OCI-LY7 (cell line): ENCODE measurements at regions not wholly inside any gene's neighbourhood (a gene's known extent, or its start where the extent isn't known, plus 50 kb on each side); places are given as distances from the start of the nearest gene placed in this dataset.

ENCODE experiments used
- BruUV-seq: library from RNA; stranded (reverse); fragments of 400-500 nt; replicated peaks from 2 replicates; lab custom pipeline; 2021; lab: Mats Ljungman, UMichigan
- CTCF ChIA-PET: fragments of 300-600 bp; sonication (Branson Sonifier 250); formaldehyde crosslinking; loops from one replicate; lab custom pipeline; 2022; ENCODE audit warnings: antibody characterized with exemption; ENCODE audit not compliant: unreplicated experiment; lab: Charles Lee
- POLR2A ChIA-PET: fragments of 300-600 bp; sonication (Branson Sonifier 250); formaldehyde crosslinking; loops from one replicate; lab custom pipeline; 2022; ENCODE audit warnings: antibody characterized with exemption; lab: Charles Lee
- DNase-seq: peaks from one replicate; pipeline ENCODE4 v3.0.0-alpha.2; 2015; ENCODE audit warnings: low spot score
- H2AFZ ChIP-seq: fragments of 200-600 bp; sonication (generic), shearing (Covaris generic); 2 replicates; pipeline ENCODE4 v1.6.1; 2014; ENCODE audit warnings: mild to moderate bottlenecking, antibody characterized with exemption, low read length, moderate library complexity
- H3K27ac ChIP-seq: fragments of 200-600 bp; sonication (generic); 2 replicates; pipeline ENCODE4 v1.5.1; 2014; ENCODE audit warnings: mixed run types, low read depth, mild to moderate bottlenecking, moderate library complexity, low read length, inconsistent platforms; ENCODE audit not compliant: poor library complexity, severe bottlenecking
- H3K36me3 ChIP-seq: fragments of 200-600 bp; sonication (generic); 2 replicates; pipeline ENCODE4 v1.6.1; 2014; ENCODE audit warnings: mild to moderate bottlenecking, antibody characterized with exemption, low read length, moderate library complexity, mixed read lengths; ENCODE audit not compliant: insufficient read depth
- H3K4me1 ChIP-seq: fragments of 200-600 bp; sonication (generic); 2 replicates; pipeline ENCODE4 v1.5.1; 2014; ENCODE audit warnings: mild to moderate bottlenecking, low read length; ENCODE audit not compliant: insufficient read depth, poor library complexity, severe bottlenecking
- H3K4me2 ChIP-seq: fragments of 200-600 bp; sonication (generic); 2 replicates; pipeline ENCODE4 v1.6.1; 2014; ENCODE audit warnings: mild to moderate bottlenecking, low read length
- H3K4me3 ChIP-seq: fragments of 200-600 bp; sonication (generic); 2 replicates; pipeline ENCODE4 v1.5.1; 2014; ENCODE audit warnings: mild to moderate bottlenecking, low read depth, low read length; ENCODE audit not compliant: poor library complexity, severe bottlenecking
- H3K79me2 ChIP-seq: fragments of 200-600 bp; sonication (generic); 2 replicates; pipeline ENCODE4 v1.6.1; 2016; ENCODE audit warnings: low read depth, mild to moderate bottlenecking, low read length, moderate library complexity, mixed read lengths; ENCODE audit not compliant: insufficient read depth
- H3K9me2 ChIP-seq: fragments of 200-600 bp; sonication (generic); 2 replicates; pipeline ENCODE4 v1.6.1; 2016; ENCODE audit warnings: mild to moderate bottlenecking, low read length, mixed read lengths; ENCODE audit not compliant: insufficient read depth
- H3K9me3 ChIP-seq: fragments of 200-600 bp; sonication (generic); 2 replicates; pipeline ENCODE4 v1.6.1; 2014; ENCODE audit warnings: mild to moderate bottlenecking, mixed run types, low read length, mixed read lengths
- H4K20me1 ChIP-seq: fragments of 200-600 bp; sonication (generic); 2 replicates; pipeline ENCODE4 v1.6.1; 2014; ENCODE audit warnings: mild to moderate bottlenecking, antibody characterized with exemption, low read length, moderate library complexity, mixed read lengths; ENCODE audit not compliant: insufficient read depth
- EZH2phosphoT487 ChIP-seq: fragments of 200-600 bp; sonication (generic); IDR thresholded peaks from 2 replicates; pipeline ENCODE4 v1.6.1; 2018; ENCODE audit warnings: low read depth, borderline replicate concordance, mild to moderate bottlenecking, mixed run types, antibody characterized with exemption, low read length, moderate library complexity, mixed read lengths
- intact Hi-C: fragments of 100-400 bp; cut with micrococcal nuclease; formaldehyde crosslinking; loops from one replicate; pipeline ENCODE4 v1.10.0; 2022; ENCODE audit not compliant: unreplicated experiment
- TF ChIP-seq, protein P1 (sequence below): fragments of 200-600 bp; sonication (generic); conservative IDR thresholded peaks from 2 replicates; pipeline ENCODE4 v1.5.1; 2014; ENCODE audit warnings: mild to moderate bottlenecking, antibody characterized with exemption, low read length, moderate library complexity, mixed read lengths

GRCh38 chr4:4642496-4643000 is 100.7 kb upstream of the STX18 start:
- TF ChIP-seq EZH2phosphoT487 = no peak
- TF ChIP-seq, protein P1, sequence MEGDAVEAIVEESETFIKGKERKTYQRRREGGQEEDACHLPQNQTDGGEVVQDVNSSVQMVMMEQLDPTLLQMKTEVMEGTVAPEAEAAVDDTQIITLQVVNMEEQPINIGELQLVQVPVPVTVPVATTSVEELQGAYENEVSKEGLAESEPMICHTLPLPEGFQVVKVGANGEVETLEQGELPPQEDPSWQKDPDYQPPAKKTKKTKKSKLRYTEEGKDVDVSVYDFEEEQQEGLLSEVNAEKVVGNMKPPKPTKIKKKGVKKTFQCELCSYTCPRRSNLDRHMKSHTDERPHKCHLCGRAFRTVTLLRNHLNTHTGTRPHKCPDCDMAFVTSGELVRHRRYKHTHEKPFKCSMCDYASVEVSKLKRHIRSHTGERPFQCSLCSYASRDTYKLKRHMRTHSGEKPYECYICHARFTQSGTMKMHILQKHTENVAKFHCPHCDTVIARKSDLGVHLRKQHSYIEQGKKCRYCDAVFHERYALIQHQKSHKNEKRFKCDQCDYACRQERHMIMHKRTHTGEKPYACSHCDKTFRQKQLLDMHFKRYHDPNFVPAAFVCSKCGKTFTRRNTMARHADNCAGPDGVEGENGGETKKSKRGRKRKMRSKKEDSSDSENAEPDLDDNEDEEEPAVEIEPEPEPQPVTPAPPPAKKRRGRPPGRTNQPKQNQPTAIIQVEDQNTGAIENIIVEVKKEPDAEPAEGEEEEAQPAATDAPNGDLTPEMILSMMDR = no peak
- H3K4me3 ChIP-seq = no peak overlapping the region
- no peaks in the 10 kb centered on the region for H4K20me1 ChIP-seq
- H3K36me3 ChIP-seq = no peaks in the 10 kb centered on the region
- H3K27ac ChIP-seq = no peak overlapping the region
- no peaks in the 10 kb centered on the region for H3K4me1 ChIP-seq
- CTCF ChIA-PET = no interaction called here
- intact Hi-C loops = no loop called here
- H3K9me2 ChIP-seq = no peaks in the 10 kb centered on the region
- DNase-seq = no peak
- POLR2A ChIA-PET = no interaction called here
- no peaks in the 10 kb centered on the region for H3K79me2 ChIP-seq
- BruUV-seq = no TSS peak
- no peaks in the 10 kb centered on the region for H3K9me3 ChIP-seq
- H2AFZ ChIP-seq = no peak overlapping the region
- no peak overlapping the region for H3K4me2 ChIP-seq

- no peaks in the 10 kb centered on the region for H3K4me1 ChIP-seq
- no peak overlapping the region for H3K27ac ChIP-seq
- H3K79me2 ChIP-seq = no peaks in the 10 kb centered on the region
- BruUV-seq = no TSS peak
- ChIA-PET CTCF (interaction anchor here (0.6 kb wide), 1 partner anchor 833 kb away, joined by 4 read pairs; no protein-coding TSS in a partner anchor), POLR2A (no interaction called here)
- no peak overlapping the region for H3K4me3 ChIP-seq
- no peaks in the 10 kb centered on the region for H3K9me3 ChIP-seq
- no peaks in the 10 kb centered on the region for H3K9me2 ChIP-seq
- no peak overlapping the region for H2AFZ ChIP-seq
- TF ChIP-seq EZH2phosphoT487 = no peak
- TF ChIP-seq, protein P1 = no peak
- no peaks in the 10 kb centered on the region for H4K20me1 ChIP-seq
- no peaks in the 10 kb centered on the region for H3K36me3 ChIP-seq
- intact Hi-C loops = no loop called here
- H3K4me2 ChIP-seq = no peak overlapping the region
- no peak for DNase-seq
Measured at GRCh38 chr4:4641661-4642495, 100.0 kb upstream of the STX18 start.

DNA sequence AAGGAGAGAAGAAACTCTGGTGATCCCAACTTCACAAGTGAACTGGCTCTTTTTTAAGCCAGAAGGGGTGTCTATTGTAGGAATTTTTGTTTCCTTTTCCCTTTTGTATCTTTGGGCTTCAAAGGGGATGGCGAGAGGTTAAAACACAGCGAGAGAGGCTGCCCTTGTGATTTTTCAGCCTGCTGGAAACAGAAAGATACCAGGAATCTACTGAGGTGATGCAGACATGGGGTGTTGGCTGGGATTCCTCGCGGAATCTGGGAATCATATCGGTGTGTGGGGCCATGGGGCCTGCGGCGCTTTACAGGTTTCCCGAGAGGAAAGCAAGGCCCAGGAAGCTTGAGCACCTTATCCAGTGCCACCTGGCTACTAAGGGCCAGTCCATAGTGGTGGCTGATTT is 99.4 kb upstream of the STX18 start:
- H4K20me1 ChIP-seq = no peaks in the 10 kb centered on the region
- H3K79me2 ChIP-seq = no peaks in the 10 kb centered on the region
- no peak overlapping the region for H3K4me2 ChIP-seq
- no peak overlapping the region for H3K4me3 ChIP-seq
- H2AFZ ChIP-seq = no peak overlapping the region
- intact Hi-C loops = no loop called here
- H3K4me1 ChIP-seq = no peaks in the 10 kb centered on the region
- no peak for TF ChIP-seq EZH2phosphoT487
- TF ChIP-seq, protein P1 = no peak
- no peaks in the 10 kb centered on the region for H3K9me3 ChIP-seq
- H3K27ac ChIP-seq = no peak overlapping the region
- H3K36me3 ChIP-seq = no peaks in the 10 kb centered on the region
- no peaks in the 10 kb centered on the region for H3K9me2 ChIP-seq
- no TSS peak for BruUV-seq
- ChIA-PET POLR2A (no interaction called here), CTCF (no interaction called here)
- DNase-seq = no peak
